ENCODE measurements at regions not wholly inside any gene's neighbourhood (a gene's known extent, or its start where the extent isn't known, plus 50 kb on each side); places are given as distances from the start of the nearest gene placed in this dataset.

GRCh38 chr1:96159379-96159778, 562.2 kb upstream of the PTBP2 start:
- CTCF ChIA-PET (ENCODE audit: partially characterized antibody): no interaction called here

More at GRCh38 chr1:96159379-96159778, 562.2 kb upstream of the PTBP2 start:
- Histone ChIP-seq H3K79me1 (ENCODE audit: low read depth, low read length) (no peaks in the 10 kb centered on the region), H3K4me1 (replicated peaks in 1 of 4; ENCODE audit: control insufficient read depth in 3 of 4, insufficient read depth in 4 of 4, low read length in 3 of 4) (no peaks in the 10 kb centered on the region), H3K4me2 (ENCODE audit: insufficient read depth in 1 of 2, low read depth in 2 of 2, low read length in 2 of 2) (no peak overlapping the region), H4K5ac (ENCODE audit: insufficient read length, low read depth, low read length) (no peak overlapping the region), H3K9me3 (ENCODE audit: insufficient read depth in 2 of 2, low read depth in 1 of 2, low read length in 1 of 2) (peaks cover 2 to 15% of the 10 kb centered on the region in 2 experiments; a peak in 2 of 4 replicates), H2BK15ac (ENCODE audit: low read length) (no peak overlapping the region), H4K20me1 (replicated peaks in 1 of 2; ENCODE audit: control insufficient read depth in 1 of 2, insufficient read depth in 2 of 2, low read length in 2 of 2) (no peaks in the 10 kb centered on the region), H4K8ac (ENCODE audit: extremely low read depth, insufficient read depth, low read length) (no peak overlapping the region), H2BK120ac (replicated peaks; ENCODE audit: low read depth, low read length) (no peak overlapping the region), H2BK12ac (ENCODE audit: low read depth, low read length) (no peak overlapping the region), H3K23me2 (ENCODE audit: low read depth, low read length) (no peaks in the 10 kb centered on the region), H3K79me2 (ENCODE audit: control insufficient read depth in 1 of 2, insufficient read depth in 2 of 2, low read length in 2 of 2) (no peaks in the 10 kb centered on the region), H3K18ac (ENCODE audit: extremely low read depth, low read length) (no peak overlapping the region), H3K4ac (replicated peaks; ENCODE audit: insufficient read length, low read depth, low read length) (no peak overlapping the region), H3K27ac (ENCODE audit: low read depth, low read length) (no peak overlapping the region), H3K4me3 (ENCODE audit: extremely low read depth in 1 of 4, insufficient read depth in 2 of 4, low read depth in 3 of 4, low read length in 4 of 4) (no peak overlapping the region), H4K91ac (replicated peaks; ENCODE audit: insufficient read length, low read length) (no peak overlapping the region), H3K14ac (ENCODE audit: insufficient read length) (no peak overlapping the region), H2AK5ac (ENCODE audit: low read depth, low read length) (no peak overlapping the region), H3K27me3 (replicated peaks in 1 of 4; ENCODE audit: control insufficient read depth in 3 of 4, extremely low read depth in 1 of 4, insufficient read depth in 3 of 4, low read length in 3 of 4) (no peaks in the 10 kb centered on the region), H3K9ac (replicated peaks in 1 of 4; ENCODE audit: extremely low read depth in 1 of 4, low read depth in 3 of 4, low read length in 3 of 4) (no peak overlapping the region), H2AFZ (ENCODE audit: low read length) (no peak overlapping the region), H3K56ac (replicated peaks; ENCODE audit: insufficient read length, low read depth, low read length) (no peak overlapping the region), H2BK20ac (ENCODE audit: low read length) (no peak overlapping the region), H2BK5ac (ENCODE audit: low read depth, low read length) (no peak overlapping the region), H3K36me3 (ENCODE audit: control insufficient read depth in 2 of 4, insufficient read depth in 4 of 4, low read length in 3 of 4) (no peaks in the 10 kb centered on the region; a peak in 1 of 8 replicates), H3K23ac (ENCODE audit: insufficient read length) (no peak overlapping the region)
- FAIRE-seq (no peak), DNase-seq (ENCODE audit: low read depth in 1 of 2, low spot score in 2 of 2) (no peak)
- no peak for TF ChIP-seq CTCF (IDR thresholded peaks at IDR 0.05; ENCODE audit: control extremely low read depth in 1 of 3, insufficient read depth in 1 of 3, low read depth in 1 of 3, low read length in 3 of 3)
- no peak for TF ChIP-seq SUZ12 (IDR thresholded peaks at IDR 0.05; ENCODE audit: low read length)
- no peak for TF ChIP-seq POLR2AphosphoS5 (IDR thresholded peaks at IDR 0.05; ENCODE audit: low read depth, low read length)
- no peak for TF ChIP-seq NANOG (IDR thresholded peaks at IDR 0.05; ENCODE audit: insufficient read depth, low read depth, low read length, poor library complexity, severe bottlenecking)
- TF ChIP-seq E2F6 (IDR thresholded peaks at IDR 0.05): no peak
- TF ChIP-seq EGR1 (IDR thresholded peaks at IDR 0.05; ENCODE audit: borderline replicate concordance, low read depth, low read length): no peak
- no peak for TF ChIP-seq CEBPB (IDR thresholded peaks at IDR 0.05; ENCODE audit: low read depth, low read length)
- no peak for TF ChIP-seq KDM4A (IDR thresholded peaks at IDR 0.05; ENCODE audit: low read depth, low read length, severe bottlenecking)
- no peak for TF ChIP-seq SP4 (IDR thresholded peaks at IDR 0.05; ENCODE audit: low read length)
- no peak for TF ChIP-seq MAX (IDR thresholded peaks at IDR 0.05)
- TF ChIP-seq CHD2 (IDR thresholded peaks at IDR 0.05; ENCODE audit: low read length): no peak
- no peak for TF ChIP-seq TCF12 (IDR thresholded peaks at IDR 0.05; ENCODE audit: low read depth, low read length)
- WGBS, 2 experiments (ENCODE audit: extremely low coverage in 1 of 2, insufficient coverage in 1 of 2, insufficient read length in 1 of 2, insufficient replicate concordance in 2 of 2, low coverage in 1 of 2, low lambda C conversion rate in 2 of 2, missing lambda C conversion rate in 1 of 2): 94% methylated on average over 2 of the region's 2 CpGs; no CpG with 5 or more reads in 1 of the 2 experiments
- POLR2A ChIA-PET (ENCODE audit: partially characterized antibody): no interaction called here

Measured in H1 (cell line).